Endothelial cell of umbilical vein (primary cell): ENCODE measurements at regions not wholly inside any gene's neighbourhood (a gene's known extent, or its start where the extent isn't known, plus 50 kb on each side); places are given as distances from the start of the nearest gene placed in this dataset.

Experiments
- BruUV-seq: library from RNA; stranded (reverse); fragments of 400-500 nt; replicated peaks from 2 replicates; lab custom pipeline; 2021; lab: Mats Ljungman, UMichigan
- CTCF ChIA-PET: fragments of 300-600, 350-600 bp; sonication (Branson Sonifier 250); formaldehyde crosslinking; loops from one replicate; lab custom pipeline; 2021; ENCODE audit warnings: antibody characterized with exemption, inconsistent platforms; lab: Charles Lee
- POLR2A ChIA-PET: fragments of 300-600, 350-600 bp; sonication (Branson Sonifier 250); formaldehyde crosslinking; loops from one replicate; lab custom pipeline; 2021; ENCODE audit warnings: antibody characterized with exemption, inconsistent platforms; lab: Charles Lee
- DNase-seq: peaks from one replicate; pipeline ENCODE4 v3.0.0-alpha.2; 2011; ENCODE audit warnings: low read depth, low spot score
- FAIRE-seq: peaks from 2 replicates; lab custom pipeline; 2011; peaks lifted over from hg19 to GRCh38; lab: Jason Lieb, UNC
- H2AFZ ChIP-seq: 2 replicates; pipeline ENCODE4 v1.6.0; 2012; ENCODE audit warnings: low read depth, low read length, control low read depth, inconsistent platforms
- H3K27ac ChIP-seq: 2 replicates; pipeline ENCODE4 v1.5.1; 2011; ENCODE audit warnings: low read depth, mild to moderate bottlenecking, control low read depth, low read length, moderate library complexity; ENCODE audit not compliant: insufficient read depth
- H3K27me3 ChIP-seq, 2 experiments: 2 replicates each; pipeline versions ENCODE4 v1.6.0 to v1.6.1; 2011; ENCODE audit warnings: low read length in 2 of 2, mixed read lengths in 1 of 2; ENCODE audit not compliant: control insufficient read depth in 2 of 2, insufficient read depth in 2 of 2
- H3K36me3 ChIP-seq, 2 experiments: 2 replicates in 1 of 2; 3 replicates in 1 of 2; pipeline ENCODE4 v1.5.1; 2011; ENCODE audit warnings: low read length in 2 of 2, mild to moderate bottlenecking in 1 of 2, moderate library complexity in 1 of 2; ENCODE audit not compliant: control insufficient read depth in 2 of 2, insufficient read depth in 2 of 2; ENCODE audit errors: extremely low read depth in 1 of 2
- H3K4me1 ChIP-seq: 3 replicates; pipeline ENCODE4 v1.5.1; 2011; ENCODE audit warnings: mild to moderate bottlenecking, low read length; ENCODE audit not compliant: control insufficient read depth, insufficient read depth; ENCODE audit errors: extremely low read depth
- H3K4me2 ChIP-seq: 2 replicates; pipeline ENCODE4 v1.6.1; 2011; ENCODE audit warnings: low read length, control low read depth, mixed read lengths; ENCODE audit not compliant: insufficient read depth
- H3K4me3 ChIP-seq, 3 experiments: fragments of 200-600 bp in 1 of 3; sonication (generic), shearing (Covaris generic) in 1 of 3; replicated peaks in 1 of 3; 2 replicates each; pipeline ENCODE4 v1.5.1; 2011 to 2016; ENCODE audit warnings: control low read depth in 3 of 3, low read length in 3 of 3, mild to moderate bottlenecking in 2 of 3, inconsistent platforms in 1 of 3, low read depth in 1 of 3, moderate library complexity in 1 of 3; ENCODE audit not compliant: insufficient read depth in 1 of 3
- H3K79me2 ChIP-seq: 2 replicates; pipeline ENCODE4 v1.6.0; 2012; ENCODE audit warnings: low read length, inconsistent platforms; ENCODE audit not compliant: control insufficient read depth, insufficient read depth
- H3K9ac ChIP-seq: replicated peaks from 2 replicates; pipeline ENCODE3; 2011; ENCODE audit warnings: low read length, control low read depth; ENCODE audit not compliant: insufficient read depth; ENCODE audit errors: extremely low read depth
- H3K9me1 ChIP-seq: replicated peaks from 3 replicates; pipeline ENCODE4 v1.6.0; 2011; ENCODE audit warnings: mild to moderate bottlenecking, low read length; ENCODE audit not compliant: control insufficient read depth, insufficient read depth; ENCODE audit errors: extremely low read depth
- H3K9me3 ChIP-seq: replicated peaks from 2 replicates; pipeline ENCODE4 v1.5.1; 2012; ENCODE audit warnings: low read length, inconsistent platforms; ENCODE audit not compliant: control insufficient read depth, insufficient read depth
- H4K20me1 ChIP-seq: replicated peaks from 2 replicates; pipeline ENCODE3; 2011; ENCODE audit warnings: mild to moderate bottlenecking, low read length; ENCODE audit not compliant: control insufficient read depth, insufficient read depth; ENCODE audit errors: extremely low read depth
- CTCF ChIP-seq, 2 donors: IDR thresholded peaks; 1 replicate in 1 of 2; 2 replicates in 1 of 2; pipeline ENCODE4 v1.5.1; 2011; ENCODE audit warnings: low read length in 2 of 2, mild to moderate bottlenecking in 2 of 2, moderate library complexity in 2 of 2, control low read depth in 1 of 2, inconsistent platforms in 1 of 2, low read depth in 1 of 2; ENCODE audit not compliant: insufficient read depth in 1 of 2; ENCODE audit errors: extremely low read depth in 1 of 2
- EZH2 ChIP-seq: IDR thresholded peaks from 2 replicates; pipeline ENCODE4 v1.6.1; 2012; ENCODE audit warnings: borderline replicate concordance, low read depth, mild to moderate bottlenecking, moderate library complexity, low read length, inconsistent platforms; ENCODE audit not compliant: severe bottlenecking
- FOS ChIP-seq: IDR thresholded peaks from 2 replicates; pipeline ENCODE4 v1.6.1; 2011; ENCODE audit warnings: mild to moderate bottlenecking, low read length, moderate library complexity, borderline replicate concordance; ENCODE audit not compliant: insufficient read depth
- GATA2 ChIP-seq: IDR thresholded peaks from 2 replicates; pipeline ENCODE4 v1.7.0; 2011; ENCODE audit warnings: low read depth, mild to moderate bottlenecking, moderate library complexity, mixed read lengths, low read length; ENCODE audit not compliant: insufficient read length, insufficient read depth
- JUN ChIP-seq: IDR thresholded peaks from 2 replicates; pipeline ENCODE4 v1.6.1; 2011; ENCODE audit warnings: borderline replicate concordance, low read depth; ENCODE audit not compliant: insufficient read length, insufficient read depth
- MAX ChIP-seq: IDR thresholded peaks from 2 replicates; pipeline ENCODE4 v1.6.1; 2011; ENCODE audit not compliant: insufficient read depth, insufficient read length
- MYC ChIP-seq: IDR thresholded peaks from one replicate; pipeline ENCODE4 v1.6.1; 2011; ENCODE audit warnings: mild to moderate bottlenecking, low read depth, low read length
- POLR2A ChIP-seq: IDR thresholded peaks from 2 replicates; pipeline ENCODE4 v1.6.1; 2012; ENCODE audit warnings: low read depth, mild to moderate bottlenecking, control low read depth, low read length
- POLR2AphosphoS5 ChIP-seq: IDR thresholded peaks from 2 replicates; pipeline ENCODE4 v1.6.1; 2012; ENCODE audit warnings: low read depth, mild to moderate bottlenecking, control low read depth, low read length, moderate library complexity; ENCODE audit not compliant: insufficient read depth
- dilution Hi-C: fragments of 300-500 bp; cut with MboI; formaldehyde crosslinking; loops from one replicate; pipeline ENCODE4 v1.15.0; 2019; ENCODE audit warnings: low sequenced_read_pairs; ENCODE audit not compliant: extremely low pct_ligation_motif_present
- intact Hi-C: fragments of 100-400 bp; cut with micrococcal nuclease; formaldehyde crosslinking; loops from one replicate; pipeline ENCODE4 v1.10.0; 2022

- Histone ChIP-seq H3K4me1 (peaks cover 23% of the 10 kb centered on the region), H3K9me1 (no peaks in the 10 kb centered on the region), H3K9me3 (no peaks in the 10 kb centered on the region), H3K4me3 (no peak overlapping the region), H3K4me2 (peak overlapping the region; percentile 62), H2AFZ (peak overlapping the region; percentile 68), H3K36me3 (no peaks in the 10 kb centered on the region), H4K20me1 (no peaks in the 10 kb centered on the region), H3K27ac (peak overlapping the region; percentile 84), H3K9ac (peak overlapping the region; percentile 42), H3K27me3 (no peaks in the 10 kb centered on the region), H3K79me2 (no peaks in the 10 kb centered on the region)
- ChIA-PET POLR2A (no interaction called here), CTCF (no interaction called here)
- FAIRE-seq: peak; percentile 48
- dilution Hi-C loops (no loop called here), intact Hi-C loops (loop anchor here (1.0 kb wide), 1 partner anchor 143 kb away; no protein-coding TSS in a partner anchor)
- TF ChIP-seq GATA2: no peak
- TF ChIP-seq FOS: peak; percentile 83
- TF ChIP-seq JUN: peak; percentile 72
- peak; percentile 56 for DNase-seq
- BruUV-seq: no TSS peak
Measured at GRCh38 chr5:114176356-114176755, 185.5 kb upstream of the KCNN2 start.

- no peak overlapping the region for H3K9ac ChIP-seq
- peaks cover 28% of the 10 kb centered on the region for H3K4me1 ChIP-seq
- no peak overlapping the region for H3K4me3 ChIP-seq
- no peaks in the 10 kb centered on the region for H3K79me2 ChIP-seq
- no peak overlapping the region for H3K4me2 ChIP-seq
- H3K9me1 ChIP-seq: no peaks in the 10 kb centered on the region
- no peak for TF ChIP-seq MYC
- no peak for TF ChIP-seq POLR2A
- no peak for TF ChIP-seq GATA2
- TF ChIP-seq MAX: no peak
- no peak for TF ChIP-seq JUN
- no peak for TF ChIP-seq CTCF (IDR thresholded peaks at IDR 0.05; ENCODE audit: extremely low read depth in 1 of 2, insufficient read depth in 1 of 2, low read depth in 1 of 2, low read length in 2 of 2)
- TF ChIP-seq FOS: no peak
- TF ChIP-seq EZH2: no peak
- TF ChIP-seq POLR2AphosphoS5: no peak
- no peaks in the 10 kb centered on the region for H4K20me1 ChIP-seq
- intact Hi-C loops: no loop called here
- dilution Hi-C loops: no loop called here
- ChIA-PET POLR2A (no interaction called here), CTCF (interaction anchor here (1.3 kb wide), 1 partner anchor 8 kb away, joined by 3 read pairs; no protein-coding TSS in a partner anchor)
- H3K27ac ChIP-seq: no peak overlapping the region
- no peak overlapping the region for H2AFZ ChIP-seq
- no peaks in the 10 kb centered on the region for H3K36me3 ChIP-seq
- FAIRE-seq (no peak), DNase-seq (no peak)
- H3K27me3 ChIP-seq: no peaks in the 10 kb centered on the region
- no TSS peak for BruUV-seq
- no peaks in the 10 kb centered on the region for H3K9me3 ChIP-seq
Measured at GRCh38 chr5:114179134-114179533, 182.7 kb upstream of the KCNN2 start.
